Muscle layer of colon (tissue), 2 donors: ENCODE measurements at regions not wholly inside any gene's neighbourhood (a gene's known extent, or its start where the extent isn't known, plus 50 kb on each side); places are given as distances from the start of the nearest gene placed in this dataset.

ENCODE experiments used
- H3K27ac ChIP-seq: one replicate; pipeline ENCODE4 v1.7.0; 2013; ENCODE audit warnings: low read depth, mild to moderate bottlenecking, low read length, moderate library complexity
- H3K27me3 ChIP-seq, 2 donors: one replicate each; pipeline ENCODE4 v1.7.0; 2013; ENCODE audit warnings: low read length in 2 of 2, mild to moderate bottlenecking in 2 of 2; ENCODE audit not compliant: insufficient read depth in 2 of 2, control insufficient read depth in 1 of 2
- H3K36me3 ChIP-seq: one replicate; pipeline ENCODE4 v1.7.0; 2013; ENCODE audit warnings: mild to moderate bottlenecking, low read length; ENCODE audit not compliant: insufficient read depth
- H3K4me1 ChIP-seq: one replicate; pipeline ENCODE4 v1.7.0; 2013; ENCODE audit warnings: mild to moderate bottlenecking, low read length; ENCODE audit not compliant: insufficient read depth
- H3K4me3 ChIP-seq, 2 donors: one replicate each; pipeline ENCODE4 v1.7.0; 2013; ENCODE audit warnings: low read length in 2 of 2, low read depth in 1 of 2, mild to moderate bottlenecking in 1 of 2, moderate library complexity in 1 of 2
- H3K9ac ChIP-seq: one replicate; pipeline ENCODE4 v1.7.0; 2013; ENCODE audit warnings: low read length
- H3K9me3 ChIP-seq: one replicate; pipeline ENCODE4 v1.7.0; 2013; ENCODE audit warnings: mild to moderate bottlenecking, low read length
- donor health status: abdominal sarcoma.
- donor health status: Adenocarcinoma of cecum.

DNA sequence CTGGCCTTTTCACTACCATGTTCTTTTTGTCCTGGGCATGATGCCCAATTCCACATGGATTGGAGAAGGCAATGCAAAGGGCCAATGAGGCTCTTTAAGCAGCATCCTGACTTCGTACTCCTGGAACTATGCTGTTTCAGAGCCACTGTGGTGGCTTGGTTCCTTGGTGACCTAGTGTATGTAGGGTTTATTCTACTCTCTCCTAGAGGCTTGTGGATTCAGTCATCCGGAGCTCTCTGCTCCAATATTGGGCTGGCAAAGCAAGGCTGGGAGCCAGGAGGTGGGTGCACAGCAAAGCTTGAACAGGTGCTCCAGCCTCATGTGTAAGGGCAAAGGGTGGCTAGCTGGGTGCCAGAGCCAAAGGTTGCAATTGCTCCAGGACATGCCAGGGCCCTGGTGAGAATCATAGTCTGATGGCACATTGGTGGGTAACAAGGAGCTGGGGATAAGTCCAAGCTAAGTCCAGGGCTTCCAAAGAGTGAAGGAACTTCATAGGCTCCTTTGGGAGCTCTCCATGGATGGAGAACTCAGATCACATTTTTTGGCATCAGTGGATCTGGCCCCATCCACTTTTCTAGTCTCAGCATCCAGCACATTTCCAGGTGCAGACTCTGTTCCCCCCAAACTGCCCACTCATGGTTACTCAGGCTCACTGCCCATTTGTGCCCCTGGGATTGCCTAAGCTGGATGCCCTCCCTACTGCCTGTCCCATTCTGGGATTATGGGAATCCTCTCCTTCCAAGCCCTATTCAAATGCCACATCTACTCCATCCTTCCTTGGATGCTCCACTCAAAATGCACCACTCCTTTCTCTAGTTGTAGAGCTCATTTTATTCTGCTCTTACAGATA lies 253.9 kb downstream of the EMP1 start:
- Histone ChIP-seq H3K27me3 (no peaks in the 10 kb centered on the region), H3K4me3 (no peak overlapping the region), H3K9me3 (no peaks in the 10 kb centered on the region), H3K4me1 (no peaks in the 10 kb centered on the region), H3K36me3 (no peaks in the 10 kb centered on the region), H3K9ac (no peak overlapping the region), H3K27ac (no peak overlapping the region)

GRCh38 chr12:13444076-13444475 lies 247.6 kb downstream of the EMP1 start:
- Histone ChIP-seq H3K4me1 (peaks cover 5% of the 10 kb centered on the region), H3K27me3 (no peaks in the 10 kb centered on the region), H3K9ac (no peak overlapping the region), H3K9me3 (no peaks in the 10 kb centered on the region), H3K27ac (no peak overlapping the region), H3K36me3 (no peaks in the 10 kb centered on the region), H3K4me3 (no peak overlapping the region)

- Histone ChIP-seq H3K36me3 (no peaks in the 10 kb centered on the region), H3K4me1 (peaks cover 5% of the 10 kb centered on the region), H3K9ac (no peak overlapping the region), H3K27ac (no peak overlapping the region), H3K9me3 (no peaks in the 10 kb centered on the region), H3K4me3 (no peak overlapping the region), H3K27me3 (no peaks in the 10 kb centered on the region)
Measured at GRCh38 chr12:13443498-13443897, 247.0 kb downstream of the EMP1 start.

- peaks cover 5% of the 10 kb centered on the region for H3K4me1 ChIP-seq
- H3K9ac ChIP-seq: no peak overlapping the region
- H3K36me3 ChIP-seq: no peaks in the 10 kb centered on the region
- H3K27ac ChIP-seq: no peak overlapping the region
- H3K4me3 ChIP-seq: no peak overlapping the region
- no peaks in the 10 kb centered on the region for H3K27me3 ChIP-seq
- no peaks in the 10 kb centered on the region for H3K9me3 ChIP-seq
Measured at GRCh38 chr12:13443028-13443427, 246.5 kb downstream of the EMP1 start.

DNA sequence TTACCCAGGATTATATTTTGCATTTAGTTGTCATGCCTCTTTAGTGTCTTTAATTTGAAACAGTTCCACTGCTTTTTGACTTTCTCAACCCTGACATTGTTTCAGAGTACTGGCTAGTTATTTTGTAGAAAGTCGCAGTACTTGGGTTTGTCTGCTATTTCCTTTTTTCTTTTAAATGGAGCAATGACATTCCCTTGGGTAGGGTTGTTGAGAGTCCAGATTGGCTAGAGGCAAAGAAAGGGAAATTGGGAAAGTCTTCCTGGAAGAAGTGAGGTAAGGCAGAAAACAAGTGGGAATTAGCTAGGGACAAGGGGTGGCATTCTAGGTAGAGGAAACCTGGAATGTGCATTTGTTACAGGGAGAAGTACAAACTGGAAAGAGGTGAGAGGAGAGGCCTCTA lies 245.9 kb downstream of the EMP1 start:
- no peaks in the 10 kb centered on the region for H3K36me3 ChIP-seq
- H3K27ac ChIP-seq: no peak overlapping the region
- no peaks in the 10 kb centered on the region for H3K9me3 ChIP-seq
- H3K4me3 ChIP-seq: no peak overlapping the region
- no peak overlapping the region for H3K9ac ChIP-seq
- peaks cover 5% of the 10 kb centered on the region for H3K4me1 ChIP-seq
- H3K27me3 ChIP-seq: no peaks in the 10 kb centered on the region

DNA sequence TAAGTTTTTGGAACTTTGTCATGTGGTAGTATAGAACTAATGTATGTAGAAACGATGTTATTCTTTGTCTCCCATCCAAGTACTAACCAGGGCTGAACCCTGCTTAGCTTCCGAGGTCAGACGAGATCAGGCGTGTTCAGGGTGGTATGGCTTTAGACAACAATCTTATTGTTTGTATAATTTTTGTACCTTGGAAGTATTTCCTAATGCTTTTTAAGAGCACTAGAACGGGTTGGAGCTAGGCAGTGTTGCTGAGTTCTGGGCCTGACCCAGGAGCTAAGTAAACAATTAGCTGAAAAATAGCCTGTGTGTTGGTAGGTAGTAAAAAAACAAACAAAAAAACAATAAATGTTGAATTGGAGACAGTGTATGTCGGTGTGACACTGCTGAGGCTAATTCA lies 244.3 kb downstream of the EMP1 start:
- no peak overlapping the region for H3K4me3 ChIP-seq
- H3K27ac ChIP-seq: no peak overlapping the region
- H3K36me3 ChIP-seq: no peaks in the 10 kb centered on the region
- no peaks in the 10 kb centered on the region for H3K27me3 ChIP-seq
- H3K4me1 ChIP-seq: peaks cover 19% of the 10 kb centered on the region
- no peak overlapping the region for H3K9ac ChIP-seq
- H3K9me3 ChIP-seq: no peaks in the 10 kb centered on the region

GRCh38 chr12:13437541-13437940 lies 241.0 kb downstream of the EMP1 start:
- Histone ChIP-seq H3K4me3 (no peak overlapping the region), H3K9ac (no peak overlapping the region), H3K27ac (no peak overlapping the region), H3K9me3 (no peaks in the 10 kb centered on the region), H3K36me3 (no peaks in the 10 kb centered on the region), H3K27me3 (no peaks in the 10 kb centered on the region), H3K4me1 (peaks cover 18% of the 10 kb centered on the region)

DNA sequence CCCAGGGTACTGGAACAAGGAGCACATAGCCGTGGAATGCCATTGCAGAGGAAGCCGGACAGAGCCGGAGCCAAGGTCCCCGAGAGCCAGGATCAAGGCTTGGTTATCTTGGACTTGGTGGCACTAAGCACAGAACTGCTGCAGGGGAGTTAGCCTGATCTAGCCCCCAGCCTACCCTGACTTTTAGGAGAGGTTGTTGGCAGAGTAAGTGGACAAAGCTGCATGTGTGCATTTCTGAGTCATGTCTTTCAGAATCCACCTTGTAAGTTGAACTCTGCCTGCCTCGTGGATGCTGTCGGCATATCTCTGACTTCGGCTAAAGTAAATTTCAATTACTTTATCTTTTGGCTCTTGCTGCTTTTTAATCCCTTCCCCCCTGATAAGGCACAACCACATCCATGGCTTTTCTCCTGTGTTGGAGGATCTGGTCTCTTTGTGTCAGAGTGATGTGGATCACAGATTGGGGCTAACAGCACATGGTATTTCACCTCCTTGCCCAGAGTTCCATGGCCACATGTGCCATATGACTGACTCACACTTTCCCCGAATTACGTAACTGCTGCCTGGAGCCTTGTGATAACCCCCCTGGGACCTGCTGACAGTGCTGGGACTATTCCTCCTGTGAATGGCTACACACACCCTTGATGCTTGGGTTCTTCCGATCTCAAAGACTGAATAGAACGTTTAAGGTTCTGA lies 240.3 kb downstream of the EMP1 start:
- Histone ChIP-seq H3K4me1 (peaks cover 18% of the 10 kb centered on the region), H3K4me3 (no peak overlapping the region), H3K9me3 (no peaks in the 10 kb centered on the region), H3K27ac (no peak overlapping the region), H3K36me3 (no peaks in the 10 kb centered on the region), H3K27me3 (no peaks in the 10 kb centered on the region), H3K9ac (no peak overlapping the region)

DNA sequence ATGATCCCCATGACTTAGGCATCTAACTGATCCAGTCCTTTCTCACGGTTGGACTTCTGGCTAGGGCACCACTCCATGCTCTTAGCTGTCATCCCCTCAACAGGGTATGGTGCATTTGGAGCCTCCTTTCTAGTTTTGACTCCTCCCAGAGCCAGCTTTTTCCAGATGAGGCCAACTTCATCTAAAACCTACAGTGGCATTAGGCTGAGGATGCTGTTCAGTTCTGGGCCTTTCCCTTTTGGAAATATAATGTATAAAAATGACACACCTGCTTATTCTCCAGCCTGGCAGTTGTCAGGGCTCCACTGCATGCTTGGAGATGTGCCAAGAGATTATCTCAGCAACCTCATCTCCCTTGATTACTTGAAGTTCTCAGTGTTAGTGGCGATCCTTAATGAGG lies 239.7 kb downstream of the EMP1 start:
- H3K9ac ChIP-seq: no peak overlapping the region
- H3K4me3 ChIP-seq: no peak overlapping the region
- no peaks in the 10 kb centered on the region for H3K27me3 ChIP-seq
- H3K27ac ChIP-seq: no peak overlapping the region
- H3K4me1 ChIP-seq: peaks cover 18% of the 10 kb centered on the region
- H3K36me3 ChIP-seq: no peaks in the 10 kb centered on the region
- H3K9me3 ChIP-seq: no peaks in the 10 kb centered on the region

- H3K36me3 ChIP-seq: no peaks in the 10 kb centered on the region
- H3K9me3 ChIP-seq: no peaks in the 10 kb centered on the region
- H3K9ac ChIP-seq: no peak overlapping the region
- peaks cover 23% of the 10 kb centered on the region for H3K4me1 ChIP-seq
- H3K4me3 ChIP-seq: no peak overlapping the region
- no peak overlapping the region for H3K27ac ChIP-seq
- no peaks in the 10 kb centered on the region for H3K27me3 ChIP-seq
Measured at GRCh38 chr12:13435235-13435933, 238.9 kb downstream of the EMP1 start.

GRCh38 chr12:13433768-13434167 lies 237.2 kb downstream of the EMP1 start:
- H3K4me1 ChIP-seq: peaks cover 33% of the 10 kb centered on the region
- no peak overlapping the region for H3K9ac ChIP-seq
- H3K36me3 ChIP-seq: no peaks in the 10 kb centered on the region
- H3K9me3 ChIP-seq: no peaks in the 10 kb centered on the region
- H3K4me3 ChIP-seq: no peak overlapping the region
- H3K27me3 ChIP-seq: no peaks in the 10 kb centered on the region
- H3K27ac ChIP-seq: no peak overlapping the region
